CD4-positive, alpha-beta T cell treated with Interleukin-4 for 4 hours (primary cell): ENCODE measurements at regions not wholly inside any gene's neighbourhood (a gene's known extent, or its start where the extent isn't known, plus 50 kb on each side); places are given as distances from the start of the nearest gene placed in this dataset.

Experiments used
- DNase-seq: peaks from one replicate; pipeline ENCODE4 v3.0.0-alpha.2; 2020

GRCh38 chr3:66693461-66694031, 192.7 kb upstream of the LRIG1 start:
- DNase-seq: no peak

GRCh38 chr3:66702126-66702525, 201.3 kb upstream of the LRIG1 start:
- no peak for DNase-seq

- DNase-seq: no peak
Measured at GRCh38 chr3:66703501-66703900, 202.7 kb upstream of the LRIG1 start.

- DNase-seq: no peak
Measured at GRCh38 chr3:66705076-66705475, 204.3 kb upstream of the LRIG1 start.

- no peak for DNase-seq
Measured at GRCh38 chr3:66706890-66707289, 206.1 kb upstream of the LRIG1 start.

- DNase-seq: no peak
Measured at GRCh38 chr3:66709532-66709931, 208.7 kb upstream of the LRIG1 start.

GRCh38 chr3:66712210-66712609, 211.4 kb upstream of the LRIG1 start:
- DNase-seq: no peak

- no peak for DNase-seq
Measured at GRCh38 chr3:66713921-66714320, 213.1 kb upstream of the LRIG1 start.

- DNase-seq: no peak
Measured at GRCh38 chr3:66715806-66716205, 215.0 kb upstream of the LRIG1 start.

- no peak for DNase-seq
Measured at GRCh38 chr3:66717806-66718205, 217.0 kb upstream of the LRIG1 start.

GRCh38 chr3:66719796-66720356, 219.1 kb upstream of the LRIG1 start:
- DNase-seq: no peak

GRCh38 chr3:66720508-66720907, 219.7 kb upstream of the LRIG1 start:
- DNase-seq: no peak

GRCh38 chr3:66722675-66723074, 221.9 kb upstream of the LRIG1 start:
- no peak for DNase-seq

GRCh38 chr3:66723231-66723630, 222.4 kb upstream of the LRIG1 start:
- DNase-seq: no peak

- DNase-seq: no peak
Measured at GRCh38 chr3:66729687-66730393, 229.0 kb upstream of the LRIG1 start.

- DNase-seq: no peak
Measured at GRCh38 chr3:66738625-66739365, 238.0 kb upstream of the LRIG1 start.

GRCh38 chr3:66740260-66740659, 239.4 kb upstream of the LRIG1 start:
- DNase-seq: no peak

GRCh38 chr3:66744521-66744920, 243.7 kb upstream of the LRIG1 start:
- no peak for DNase-seq

GRCh38 chr3:66744986-66745385, 244.2 kb upstream of the LRIG1 start:
- no peak for DNase-seq

GRCh38 chr3:66747261-66747660, 246.4 kb upstream of the LRIG1 start:
- DNase-seq: no peak

- no peak for DNase-seq
Measured at GRCh38 chr3:66747696-66748095, 246.9 kb upstream of the LRIG1 start.

GRCh38 chr3:66748175-66748876, 247.5 kb upstream of the LRIG1 start:
- DNase-seq: no peak

- DNase-seq: no peak
Measured at GRCh38 chr3:66751842-66752241, 246.3 kb upstream of the KBTBD8 start.
